B cell (primary cell): ENCODE measurements at regions not wholly inside any gene's neighbourhood (a gene's known extent, or its start where the extent isn't known, plus 50 kb on each side); places are given as distances from the start of the nearest gene placed in this dataset.

Experiments used
- ATAC-seq: fragments of 200-7000 bp; cut with Tn5 transposase; one replicate; pipeline ENCODE4 v1.10.0; 2021; ENCODE audit warnings: low read depth, mild to moderate bottlenecking, moderate number of reproducible peaks, moderate library complexity
- CTCF ChIA-PET: fragments of 350-600 bp; sonication (Branson Sonifier 250); formaldehyde crosslinking; loops from one replicate; lab custom pipeline; 2021; ENCODE audit warnings: antibody characterized with exemption, inconsistent platforms; lab: Charles Lee
- POLR2A ChIA-PET: fragments of 350-600 bp; sonication (Branson Sonifier 250); formaldehyde crosslinking; loops from one replicate; lab custom pipeline; 2021; ENCODE audit warnings: antibody characterized with exemption; lab: Charles Lee
- DNase-seq: peaks from one replicate; pipeline ENCODE4 v3.0.0; 2013
- H2AFZ ChIP-seq: 2 replicates; pipeline ENCODE4 v1.6.1; 2012; ENCODE audit warnings: mild to moderate bottlenecking, low read depth, low read length; ENCODE audit not compliant: insufficient read depth, poor library complexity, severe bottlenecking
- H3K27ac ChIP-seq, 2 donors: 1 replicate in 1 of 2; 2 replicates in 1 of 2; pipeline ENCODE4 v1.5.1; 2012 to 2013; ENCODE audit warnings: low read length in 2 of 2, mild to moderate bottlenecking in 2 of 2, moderate library complexity in 1 of 2
- H3K27me3 ChIP-seq, 4 experiments: fragments of 200-600 bp in 1 of 4; sonication (generic) in 1 of 4; replicated peaks in 1 of 4; 1 replicate in 2 of 4; 2 replicates in 2 of 4; pipeline versions ENCODE4 v1.6.1 to v1.7.0; 2013 to 2016; ENCODE audit warnings: low read length in 3 of 4, mild to moderate bottlenecking in 2 of 4, mixed read lengths in 1 of 4, moderate library complexity in 1 of 4; ENCODE audit not compliant: insufficient read depth in 4 of 4, control insufficient read depth in 3 of 4; ENCODE audit errors: control extremely low read depth in 1 of 4
- H3K36me3 ChIP-seq, 2 experiments: replicated peaks in 1 of 2; 1 replicate in 1 of 2; 2 replicates in 1 of 2; pipeline versions ENCODE4 v1.6.1 to v1.7.1; 2013; ENCODE audit warnings: low read length in 1 of 2; ENCODE audit not compliant: insufficient read depth in 2 of 2, control insufficient read depth in 1 of 2; ENCODE audit errors: control extremely low read depth in 1 of 2, extremely low read depth in 1 of 2
- H3K4me1 ChIP-seq, 2 donors: fragments of 200-600 bp in 1 of 2; sonication (generic) in 1 of 2; 1 replicate in 1 of 2; 2 replicates in 1 of 2; pipeline versions ENCODE4 v1.5.1 to v1.6.1; 2013 to 2017; ENCODE audit warnings: low read length in 2 of 2; ENCODE audit not compliant: control insufficient read depth in 2 of 2, insufficient read depth in 2 of 2
- H3K4me2 ChIP-seq: replicated peaks from 2 replicates; pipeline ENCODE3; 2012; ENCODE audit warnings: mild to moderate bottlenecking, low read depth, low read length; ENCODE audit not compliant: poor library complexity, severe bottlenecking
- H3K4me3 ChIP-seq, 5 experiments: fragments of 200-600 bp in 1 of 5; sonication (generic) in 1 of 5; 1 replicate in 3 of 5; 2 replicates in 2 of 5; pipeline versions ENCODE4 v1.5.1 to v1.7.0; 2011 to 2016; ENCODE audit warnings: low read length in 4 of 5, mild to moderate bottlenecking in 4 of 5, low read depth in 2 of 5, control low read depth in 1 of 5, moderate library complexity in 1 of 5; ENCODE audit not compliant: insufficient read depth in 1 of 5; ENCODE audit errors: control extremely low read depth in 1 of 5, extremely low read depth in 1 of 5
- H3K79me2 ChIP-seq: fragments of 200-600 bp; sonication (generic); one replicate; pipeline ENCODE4 v1.6.0; 2016; ENCODE audit warnings: low read length; ENCODE audit not compliant: control insufficient read depth, insufficient read depth
- H3K9ac ChIP-seq: fragments of 200-600 bp; sonication (generic); 2 replicates; pipeline ENCODE4 v1.6.1; 2017; ENCODE audit warnings: mild to moderate bottlenecking, low read length, moderate library complexity
- H3K9me3 ChIP-seq, 3 donors: one replicate each; pipeline versions ENCODE4 v1.6.1 to v1.7.1; 2013; ENCODE audit warnings: low read length in 2 of 3; ENCODE audit not compliant: control insufficient read depth in 2 of 3, insufficient read depth in 1 of 3; ENCODE audit errors: control extremely low read depth in 1 of 3
- H4K20me1 ChIP-seq: 2 replicates; pipeline ENCODE4 v1.6.0; 2012; ENCODE audit warnings: mild to moderate bottlenecking, low read length; ENCODE audit not compliant: insufficient read depth, control insufficient read depth, poor library complexity, severe bottlenecking
- H3K27ac Mint-ChIP-seq: one replicate; pipeline ENCODE4 v1.8.0; 2021; ENCODE audit warnings: mixed read lengths
- H3K27me3 Mint-ChIP-seq: one replicate; pipeline ENCODE4 v1.8.0; 2021; ENCODE audit warnings: mixed read lengths
- H3K4me1 Mint-ChIP-seq: one replicate; pipeline ENCODE4 v1.8.0; 2021; ENCODE audit warnings: mixed read lengths
- H3K4me3 Mint-ChIP-seq: one replicate; pipeline ENCODE4 v1.8.0; 2021; ENCODE audit warnings: mixed read lengths
- H3K9me3 Mint-ChIP-seq: one replicate; pipeline ENCODE4 v1.8.0; 2022; ENCODE audit warnings: mixed read lengths; ENCODE audit not compliant: insufficient read depth
- CTCF ChIP-seq: fragments of 200-600 bp; IDR thresholded peaks from one replicate; pipeline ENCODE4 v1.8.0; 2022; ENCODE audit warnings: antibody characterized with exemption, mild to moderate bottlenecking
- EZH2 ChIP-seq: IDR thresholded peaks from 2 replicates; pipeline ENCODE4 v1.6.1; 2012; ENCODE audit warnings: borderline replicate concordance, low read depth, mild to moderate bottlenecking, moderate library complexity, low read length; ENCODE audit not compliant: insufficient read depth, poor library complexity, severe bottlenecking
- WGBS: methylation state at CpG from one replicate; pipeline ENCODE4 v1.1.5; 2013; ENCODE audit warnings: missing lambda C conversion rate; ENCODE audit not compliant: insufficient coverage; 5-methylcytosine and 5-hydroxymethylcytosine counted together
- intact Hi-C: fragments of 100-400 bp; cut with micrococcal nuclease; formaldehyde crosslinking; loops from one replicate; pipeline ENCODE4 v1.10.0; 2022

GRCh38 chr1:80624682-80625081 is 1176.1 kb upstream of the ADGRL2 start:
- ChIA-PET POLR2A (no interaction called here), CTCF (no interaction called here)
- H3K9me3 Mint-ChIP-seq: peaks cover 3% of the 10 kb centered on the region
- Histone ChIP-seq H3K79me2 (no peaks in the 10 kb centered on the region), H3K9me3 (peaks cover 0 to 6% (median 0%) of the 10 kb centered on the region in 3 donors), H3K36me3 (no peaks in the 10 kb centered on the region), H3K4me1 (no peaks in the 10 kb centered on the region), H2AFZ (no peak overlapping the region), H3K9ac (no peak overlapping the region), H4K20me1 (no peaks in the 10 kb centered on the region), H3K4me3 (no peak overlapping the region), H3K27ac (no peak overlapping the region), H3K27me3 (no peaks in the 10 kb centered on the region), H3K4me2 (no peak overlapping the region)
- no peak for DNase-seq
- TF ChIP-seq EZH2 (no peak), CTCF (no peak)
- intact Hi-C loops: no loop called here
- no peak overlapping the region for H3K4me3 Mint-ChIP-seq
- H3K27ac Mint-ChIP-seq: no peak overlapping the region
- ATAC-seq: no peak
- WGBS: 100% methylated on average over 1 of the region's 4 CpGs
- no peaks in the 10 kb centered on the region for H3K4me1 Mint-ChIP-seq
- H3K27me3 Mint-ChIP-seq: no peaks in the 10 kb centered on the region

GRCh38 chr1:80607064-80607463 is 1193.7 kb upstream of the ADGRL2 start:
- Histone ChIP-seq H4K20me1 (no peaks in the 10 kb centered on the region), H3K9ac (no peak overlapping the region), H3K79me2 (no peaks in the 10 kb centered on the region), H3K9me3 (no peaks in the 10 kb centered on the region), H3K27ac (no peak overlapping the region), H3K4me3 (no peak overlapping the region), H3K4me1 (no peaks in the 10 kb centered on the region), H3K36me3 (no peaks in the 10 kb centered on the region), H3K27me3 (no peaks in the 10 kb centered on the region), H3K4me2 (no peak overlapping the region), H2AFZ (no peak overlapping the region)
- H3K27me3 Mint-ChIP-seq: no peaks in the 10 kb centered on the region
- no peak overlapping the region for H3K4me3 Mint-ChIP-seq
- intact Hi-C loops: no loop called here
- ChIA-PET CTCF (no interaction called here), POLR2A (no interaction called here)
- no peaks in the 10 kb centered on the region for H3K4me1 Mint-ChIP-seq
- peak; percentile 5 for DNase-seq
- ATAC-seq: peak; percentile 36
- H3K27ac Mint-ChIP-seq: no peak overlapping the region
- H3K9me3 Mint-ChIP-seq: peaks cover 10% of the 10 kb centered on the region
- no peak for TF ChIP-seq EZH2
- TF ChIP-seq CTCF: no peak
